Fibroblast of lung (primary cell): ENCODE measurements at regions not wholly inside any gene's neighbourhood (a gene's known extent, or its start where the extent isn't known, plus 50 kb on each side); places are given as distances from the start of the nearest gene placed in this dataset.

Experiments used
- DNase-seq, 2 donors: peaks; one replicate each; pipeline versions ENCODE4 v3.0.0 to v3.0.0-alpha.2; 2010; ENCODE audit warnings: low read depth in 2 of 2
- H2AFZ ChIP-seq: 2 replicates; pipeline ENCODE4 v1.5.1; 2012; ENCODE audit warnings: low read length, control low read depth, inconsistent platforms
- H3K27ac ChIP-seq: 2 replicates; pipeline ENCODE4 v1.5.1; 2011; ENCODE audit warnings: low read length, control low read depth; ENCODE audit not compliant: insufficient read depth
- H3K27me3 ChIP-seq: 2 replicates; pipeline ENCODE4 v1.5.1; 2011; ENCODE audit warnings: mild to moderate bottlenecking, low read length; ENCODE audit not compliant: control insufficient read depth, insufficient read depth
- H3K36me3 ChIP-seq: 2 replicates; pipeline ENCODE4 v1.5.1; 2011; ENCODE audit warnings: low read length; ENCODE audit not compliant: control insufficient read depth, insufficient read depth
- H3K4me1 ChIP-seq: 2 replicates; pipeline ENCODE4 v1.5.1; 2011; ENCODE audit warnings: low read length; ENCODE audit not compliant: control insufficient read depth, insufficient read depth; ENCODE audit errors: extremely low read depth
- H3K4me2 ChIP-seq: 2 replicates; pipeline ENCODE4 v1.5.1; 2011; ENCODE audit warnings: low read length, control low read depth; ENCODE audit not compliant: insufficient read depth; ENCODE audit errors: extremely low read depth
- H3K4me3 ChIP-seq, 4 experiments: fragments of 200-600 bp in 1 of 4; sonication (generic) in 1 of 4; replicated peaks in 1 of 4; 2 replicates each; pipeline ENCODE4 v1.5.1; 2011 to 2016; ENCODE audit warnings: low read length in 4 of 4, low read depth in 3 of 4, mild to moderate bottlenecking in 3 of 4, control low read depth in 2 of 4, inconsistent platforms in 1 of 4, mixed read lengths in 1 of 4; ENCODE audit not compliant: insufficient read depth in 1 of 4; ENCODE audit errors: control extremely low read depth in 1 of 4
- H3K79me2 ChIP-seq: 2 replicates; pipeline ENCODE4 v1.5.1; 2012; ENCODE audit warnings: mild to moderate bottlenecking, low read length, inconsistent platforms; ENCODE audit not compliant: control insufficient read depth, insufficient read depth
- H3K9ac ChIP-seq: 2 replicates; pipeline ENCODE4 v1.5.1; 2011; ENCODE audit warnings: mild to moderate bottlenecking, low read length, control low read depth; ENCODE audit not compliant: insufficient read depth
- H3K9me3 ChIP-seq: 2 replicates; pipeline ENCODE4 v1.5.1; 2012; ENCODE audit warnings: low read depth, low read length; ENCODE audit not compliant: control insufficient read depth, insufficient read depth
- H4K20me1 ChIP-seq: 2 replicates; pipeline ENCODE4 v1.5.1; 2011; ENCODE audit warnings: low read length; ENCODE audit not compliant: control insufficient read depth, insufficient read depth; ENCODE audit errors: extremely low read depth
- EZH2 ChIP-seq: IDR thresholded peaks from 2 replicates; pipeline ENCODE4 v1.5.1; 2012; ENCODE audit warnings: low read length, control low read depth, mild to moderate bottlenecking; ENCODE audit errors: missing control alignments
- TF ChIP-seq, protein P1 (sequence below), 2 donors: IDR thresholded peaks in 1 of 2; conservative IDR thresholded peaks in 1 of 2; 1 replicate in 1 of 2; 2 replicates in 1 of 2; pipeline ENCODE4 v1.5.1; 2011 to 2012; ENCODE audit warnings: low read length in 2 of 2, control low read depth in 1 of 2, inconsistent platforms in 1 of 2, low read depth in 1 of 2, mild to moderate bottlenecking in 1 of 2

DNA sequence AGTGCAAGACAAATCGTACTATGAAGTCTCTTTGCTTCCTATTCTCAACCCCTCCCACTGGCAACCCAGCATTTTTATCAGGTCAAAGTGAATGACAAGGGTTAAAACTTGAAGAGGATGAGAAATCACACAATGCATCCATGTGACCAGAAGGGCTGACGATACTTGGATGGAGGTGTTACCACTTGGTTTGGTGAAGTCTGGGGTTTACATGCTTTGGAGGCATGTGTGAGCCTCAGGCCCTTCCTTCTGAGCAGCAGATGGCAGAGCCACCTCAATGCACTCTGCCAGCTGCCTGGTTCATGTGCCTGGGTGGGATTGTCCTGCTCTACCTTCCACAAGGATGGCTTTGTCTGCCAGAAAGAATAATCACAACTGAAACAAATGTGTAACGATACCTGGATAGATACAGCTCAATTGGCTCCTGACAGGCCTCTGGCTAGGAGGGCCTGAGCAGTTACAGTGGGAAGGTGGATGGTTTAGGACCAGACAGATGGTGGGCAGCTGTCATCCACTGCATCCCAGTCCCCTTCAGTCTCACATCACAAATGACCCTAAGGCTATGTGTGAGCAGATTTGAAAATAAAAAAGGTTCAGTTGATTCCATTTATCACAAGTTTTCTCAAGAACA is 51.5 kb upstream of the CNIH3 start:
- peaks cover 8% of the 10 kb centered on the region for H3K4me1 ChIP-seq
- DNase-seq: no peak
- H3K27me3 ChIP-seq: no peaks in the 10 kb centered on the region
- no peak overlapping the region for H3K4me3 ChIP-seq
- TF ChIP-seq EZH2: no peak
- TF ChIP-seq, protein P1, sequence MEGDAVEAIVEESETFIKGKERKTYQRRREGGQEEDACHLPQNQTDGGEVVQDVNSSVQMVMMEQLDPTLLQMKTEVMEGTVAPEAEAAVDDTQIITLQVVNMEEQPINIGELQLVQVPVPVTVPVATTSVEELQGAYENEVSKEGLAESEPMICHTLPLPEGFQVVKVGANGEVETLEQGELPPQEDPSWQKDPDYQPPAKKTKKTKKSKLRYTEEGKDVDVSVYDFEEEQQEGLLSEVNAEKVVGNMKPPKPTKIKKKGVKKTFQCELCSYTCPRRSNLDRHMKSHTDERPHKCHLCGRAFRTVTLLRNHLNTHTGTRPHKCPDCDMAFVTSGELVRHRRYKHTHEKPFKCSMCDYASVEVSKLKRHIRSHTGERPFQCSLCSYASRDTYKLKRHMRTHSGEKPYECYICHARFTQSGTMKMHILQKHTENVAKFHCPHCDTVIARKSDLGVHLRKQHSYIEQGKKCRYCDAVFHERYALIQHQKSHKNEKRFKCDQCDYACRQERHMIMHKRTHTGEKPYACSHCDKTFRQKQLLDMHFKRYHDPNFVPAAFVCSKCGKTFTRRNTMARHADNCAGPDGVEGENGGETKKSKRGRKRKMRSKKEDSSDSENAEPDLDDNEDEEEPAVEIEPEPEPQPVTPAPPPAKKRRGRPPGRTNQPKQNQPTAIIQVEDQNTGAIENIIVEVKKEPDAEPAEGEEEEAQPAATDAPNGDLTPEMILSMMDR (conservative IDR thresholded peaks at IDR 0.05 in 1 of 2, IDR thresholded peaks at IDR 0.05 in 1 of 2; ENCODE audit: low read depth in 1 of 2, low read length in 2 of 2): no peak
- no peak overlapping the region for H3K4me2 ChIP-seq
- no peak overlapping the region for H3K9ac ChIP-seq
- no peak overlapping the region for H2AFZ ChIP-seq
- no peaks in the 10 kb centered on the region for H3K79me2 ChIP-seq
- no peaks in the 10 kb centered on the region for H3K9me3 ChIP-seq
- no peaks in the 10 kb centered on the region for H4K20me1 ChIP-seq
- H3K36me3 ChIP-seq: no peaks in the 10 kb centered on the region
- peak overlapping the region; percentile 29 for H3K27ac ChIP-seq

DNA sequence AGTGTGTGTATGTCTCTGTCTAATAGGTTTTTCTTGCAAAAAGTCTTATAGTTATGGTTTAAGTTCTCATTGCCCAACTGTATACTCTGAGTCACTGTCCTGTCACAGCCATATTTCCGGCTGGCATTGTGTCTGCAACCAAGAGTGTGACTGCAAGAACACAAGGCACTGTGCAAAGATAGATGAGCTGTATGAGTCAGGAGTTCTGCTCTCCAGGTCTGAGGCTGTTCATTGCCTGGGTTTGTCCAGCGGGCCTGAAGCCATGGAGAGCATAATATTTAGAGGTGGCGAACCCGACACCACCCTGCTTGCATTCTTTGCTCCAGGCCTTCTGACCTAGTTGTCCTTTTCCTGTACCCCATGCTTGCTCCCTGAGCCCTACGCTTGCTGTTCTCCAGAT is 50.9 kb upstream of the CNIH3 start:
- Histone ChIP-seq H2AFZ (no peak overlapping the region), H3K9me3 (no peaks in the 10 kb centered on the region), H3K27me3 (no peaks in the 10 kb centered on the region), H3K4me2 (peak overlapping the region; percentile 28), H3K27ac (no peak overlapping the region), H4K20me1 (no peaks in the 10 kb centered on the region), H3K79me2 (no peaks in the 10 kb centered on the region), H3K36me3 (no peaks in the 10 kb centered on the region), H3K4me1 (peaks cover 8% of the 10 kb centered on the region), H3K4me3 (no peak overlapping the region), H3K9ac (no peak overlapping the region)
- DNase-seq: peak; percentile 92
- TF ChIP-seq EZH2: no peak
- TF ChIP-seq, protein P1 (conservative IDR thresholded peaks at IDR 0.05 in 1 of 2, IDR thresholded peaks at IDR 0.05 in 1 of 2; ENCODE audit: low read depth in 1 of 2, low read length in 2 of 2): no peak

DNA sequence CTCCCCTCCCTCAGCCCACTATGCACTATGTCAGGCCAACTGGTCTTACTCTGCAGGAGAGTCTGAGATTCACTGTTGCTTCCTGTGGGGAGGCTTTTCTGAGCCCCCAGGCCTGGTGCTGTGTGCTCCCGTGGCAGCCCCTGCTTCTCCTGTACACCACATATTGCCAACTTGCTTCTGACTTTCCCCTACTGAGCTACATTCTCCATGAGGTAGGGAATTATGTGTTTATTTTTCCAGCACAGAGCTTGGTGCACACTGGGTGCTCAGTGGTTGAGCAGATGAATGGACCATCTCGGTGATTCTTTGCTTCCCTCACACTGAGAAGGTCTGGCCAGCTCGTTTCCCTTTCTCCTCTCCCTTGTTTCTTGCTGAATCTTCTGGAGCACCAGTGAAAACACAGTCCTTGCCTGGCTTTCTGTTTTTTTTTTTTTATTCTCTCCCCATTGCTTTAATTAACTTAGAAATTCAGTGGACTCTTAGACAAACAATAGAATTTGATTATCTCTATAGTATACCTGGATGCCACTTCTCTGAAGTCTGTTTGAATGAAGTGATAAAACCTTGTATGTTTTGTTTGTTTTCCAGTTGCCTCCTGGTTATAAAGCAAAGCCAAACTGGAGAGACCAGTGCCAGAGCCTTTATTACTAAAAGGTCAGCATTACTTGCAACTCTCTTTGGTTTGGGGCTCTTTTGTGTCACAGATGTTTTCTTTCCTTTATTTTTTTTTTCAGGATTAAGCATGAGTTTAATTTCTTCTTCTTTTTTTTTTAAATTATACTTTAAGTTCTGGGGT is 50.3 kb upstream of the CNIH3 start:
- Histone ChIP-seq H3K4me3 (no peak overlapping the region), H3K79me2 (no peaks in the 10 kb centered on the region), H3K36me3 (no peaks in the 10 kb centered on the region), H3K9ac (no peak overlapping the region), H4K20me1 (no peaks in the 10 kb centered on the region), H3K4me1 (peaks cover 8% of the 10 kb centered on the region), H3K27ac (no peak overlapping the region), H2AFZ (no peak overlapping the region), H3K27me3 (no peaks in the 10 kb centered on the region), H3K9me3 (no peaks in the 10 kb centered on the region), H3K4me2 (peak overlapping the region; percentile 28)
- DNase-seq: no peak
- TF ChIP-seq EZH2: no peak
- TF ChIP-seq, protein P1 (conservative IDR thresholded peaks at IDR 0.05 in 1 of 2, IDR thresholded peaks at IDR 0.05 in 1 of 2; ENCODE audit: low read depth in 1 of 2, low read length in 2 of 2): no peak
